HG03159 (cell line): ENCODE measurements at regions not wholly inside any gene's neighbourhood (a gene's known extent, or its start where the extent isn't known, plus 50 kb on each side); places are given as distances from the start of the nearest gene placed in this dataset.
"Not testable (repeated sequence)": the region's sequence is repeated elsewhere in the genome, so short reads cannot be mapped to it uniquely, and the experiment has no call there.

ENCODE experiments used
- ATAC-seq: cut with Tn5 transposase; IDR thresholded peaks from one replicate; pipeline ENCODE4 v1.9.1; 2021; ENCODE audit warnings: mild to moderate bottlenecking, moderate library complexity; ENCODE audit not compliant: unreplicated experiment

DNA sequence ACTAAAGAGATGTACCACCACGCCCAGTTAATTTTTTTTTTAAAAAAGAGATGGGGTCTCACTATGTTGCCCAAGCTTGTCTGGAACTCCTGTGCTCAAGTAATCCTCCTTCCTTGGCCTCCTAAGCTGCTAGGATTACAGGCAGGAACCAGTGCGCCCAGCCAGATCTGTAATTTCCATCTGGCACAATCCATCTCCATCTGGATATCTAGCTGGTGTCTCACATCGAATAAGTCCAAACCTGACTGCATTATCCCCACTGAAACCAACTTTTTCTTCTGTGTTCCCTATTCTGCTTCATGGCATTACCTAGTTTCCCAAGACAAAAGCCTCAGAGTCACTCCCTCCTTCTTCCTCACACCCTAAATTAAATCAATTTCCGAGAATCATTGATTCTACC, 125.8 kb upstream of the TEX13C start:
- no peak for ATAC-seq

DNA sequence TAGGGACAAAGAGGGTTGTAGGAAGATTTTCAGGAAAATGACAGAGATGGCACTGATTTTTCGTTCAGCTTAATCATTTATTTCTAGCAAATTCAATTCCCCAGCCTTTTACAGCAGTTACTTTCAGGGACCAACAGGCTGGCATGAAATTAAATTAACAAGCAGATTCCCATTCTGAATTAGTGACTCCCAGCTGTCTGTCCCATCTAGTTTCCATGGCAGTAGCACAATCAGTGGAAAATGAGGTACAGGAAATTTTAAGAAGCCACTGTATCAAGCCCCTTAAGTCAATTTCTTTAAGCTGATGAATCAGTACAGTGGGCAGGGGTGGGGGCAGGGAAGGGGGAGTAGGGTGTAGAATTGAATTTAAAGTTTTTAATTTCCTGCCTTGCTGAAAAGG, 121.1 kb upstream of the TEX13C start:
- no peak for ATAC-seq

DNA sequence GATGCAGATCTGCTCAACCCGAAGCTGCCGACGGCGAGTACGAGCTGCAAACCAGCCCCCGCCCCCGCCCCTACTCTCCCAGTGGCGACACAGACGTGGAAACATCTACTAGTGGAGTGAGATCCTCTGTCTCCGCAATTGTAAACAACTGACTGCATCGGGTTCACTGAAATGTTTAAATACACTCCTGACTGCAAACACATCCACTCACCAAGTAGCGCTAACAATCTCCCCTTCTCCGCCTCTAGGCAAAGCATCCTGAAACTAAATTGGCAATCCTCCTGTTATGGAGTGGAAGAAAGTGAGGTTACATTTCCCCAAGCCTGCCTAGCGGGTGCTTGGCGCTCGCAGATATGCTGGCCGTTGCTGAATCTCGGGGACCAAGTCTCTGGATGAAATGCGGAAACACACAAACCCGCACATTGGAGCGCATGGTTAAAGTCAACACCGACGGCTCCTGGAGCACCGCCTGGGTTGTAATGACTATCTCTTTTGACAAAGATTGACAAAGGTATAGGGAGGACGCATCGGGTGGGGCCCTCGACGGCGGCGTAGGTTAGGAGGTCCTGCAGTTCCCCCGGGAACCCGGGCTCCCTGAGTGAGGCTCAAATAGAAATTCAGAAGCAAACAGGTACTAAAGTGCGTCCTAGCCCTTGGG, 117.0 kb upstream of the TEX13C start:
- ATAC-seq, result no peak

DNA sequence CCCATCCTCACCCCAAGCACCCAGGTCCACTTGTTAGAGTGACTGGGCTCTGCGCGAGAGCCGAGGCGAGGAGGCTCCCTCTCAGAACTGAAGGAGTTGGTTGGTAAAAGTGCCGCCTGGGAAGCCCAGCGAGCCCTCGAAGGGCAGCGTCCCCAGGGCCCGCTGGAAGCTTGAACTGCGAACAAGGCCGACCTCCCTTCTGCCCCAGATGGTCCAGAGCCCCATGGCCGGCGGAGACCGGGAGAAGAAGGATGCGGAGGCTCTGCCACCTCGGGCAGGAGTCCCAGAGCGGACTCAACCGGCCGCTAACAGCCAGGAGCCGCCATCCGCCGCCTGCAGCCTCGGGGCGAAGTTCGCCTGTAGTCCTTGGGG, 116.3 kb upstream of the TEX13C start:
- no peak for ATAC-seq

DNA sequence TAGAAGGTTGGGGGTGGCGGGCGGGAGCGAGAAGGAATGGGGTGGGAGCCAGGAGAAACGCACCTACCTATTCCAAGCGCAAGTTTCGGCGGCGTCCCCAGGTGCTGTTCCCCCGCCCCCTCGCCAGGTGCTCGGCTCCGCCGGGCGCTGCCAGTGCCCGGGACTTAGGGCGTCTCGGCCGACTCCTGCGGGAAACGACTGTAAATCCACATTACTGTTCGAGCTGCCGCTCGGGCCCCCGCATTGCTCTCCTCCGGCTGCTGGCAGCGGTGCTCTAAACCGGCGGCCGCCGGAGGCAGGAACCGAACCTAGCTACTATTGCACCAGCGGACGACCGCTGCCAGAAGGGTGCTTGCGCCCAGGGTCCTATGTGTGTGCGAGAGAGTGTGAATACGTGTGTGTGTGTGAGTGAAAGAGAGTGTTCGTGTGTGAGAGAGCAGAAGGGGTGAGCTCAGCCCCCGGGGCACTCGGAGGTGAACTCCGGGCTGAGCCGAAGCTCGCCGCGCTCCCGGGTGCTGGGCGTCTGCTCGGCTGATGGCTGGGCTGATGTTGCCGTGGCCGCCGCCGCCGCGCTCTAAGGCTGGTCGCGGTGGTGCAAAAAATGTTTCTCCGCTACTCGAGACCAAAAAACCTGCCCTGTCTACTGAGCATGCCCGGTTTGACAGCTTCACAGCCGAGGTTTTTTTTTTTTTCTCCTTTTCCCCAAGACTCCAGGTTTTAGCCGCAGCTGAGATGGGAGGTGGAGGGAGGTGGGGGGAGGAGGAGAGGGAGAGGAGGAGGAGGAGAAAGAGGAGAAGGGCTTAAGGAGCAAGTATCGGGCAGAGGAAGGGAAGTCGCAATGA, 115.7 kb upstream of the TEX13C start:
- no peak for ATAC-seq

DNA sequence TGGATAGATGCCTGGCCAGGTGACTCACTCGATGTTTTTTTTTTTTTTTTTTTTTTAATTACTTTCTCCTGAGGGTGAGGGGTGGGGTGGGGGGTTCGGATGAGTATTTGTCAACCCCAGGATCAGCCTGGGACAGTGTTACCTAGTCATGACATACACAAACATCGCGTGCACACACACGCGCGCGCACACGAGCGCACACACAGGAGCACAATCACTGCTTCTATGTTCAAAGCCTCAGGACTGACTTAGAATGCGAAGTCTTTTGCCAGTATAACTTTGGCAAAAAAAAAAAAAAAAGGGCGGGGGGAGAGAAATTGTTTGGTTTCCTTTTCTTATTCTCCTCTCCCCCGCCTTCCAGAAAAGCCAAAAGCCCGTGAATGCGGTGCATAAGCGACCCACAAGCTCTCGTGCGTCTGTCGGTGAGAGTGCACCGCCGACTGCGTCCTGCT, 115.0 kb upstream of the TEX13C start:
- no peak for ATAC-seq

DNA sequence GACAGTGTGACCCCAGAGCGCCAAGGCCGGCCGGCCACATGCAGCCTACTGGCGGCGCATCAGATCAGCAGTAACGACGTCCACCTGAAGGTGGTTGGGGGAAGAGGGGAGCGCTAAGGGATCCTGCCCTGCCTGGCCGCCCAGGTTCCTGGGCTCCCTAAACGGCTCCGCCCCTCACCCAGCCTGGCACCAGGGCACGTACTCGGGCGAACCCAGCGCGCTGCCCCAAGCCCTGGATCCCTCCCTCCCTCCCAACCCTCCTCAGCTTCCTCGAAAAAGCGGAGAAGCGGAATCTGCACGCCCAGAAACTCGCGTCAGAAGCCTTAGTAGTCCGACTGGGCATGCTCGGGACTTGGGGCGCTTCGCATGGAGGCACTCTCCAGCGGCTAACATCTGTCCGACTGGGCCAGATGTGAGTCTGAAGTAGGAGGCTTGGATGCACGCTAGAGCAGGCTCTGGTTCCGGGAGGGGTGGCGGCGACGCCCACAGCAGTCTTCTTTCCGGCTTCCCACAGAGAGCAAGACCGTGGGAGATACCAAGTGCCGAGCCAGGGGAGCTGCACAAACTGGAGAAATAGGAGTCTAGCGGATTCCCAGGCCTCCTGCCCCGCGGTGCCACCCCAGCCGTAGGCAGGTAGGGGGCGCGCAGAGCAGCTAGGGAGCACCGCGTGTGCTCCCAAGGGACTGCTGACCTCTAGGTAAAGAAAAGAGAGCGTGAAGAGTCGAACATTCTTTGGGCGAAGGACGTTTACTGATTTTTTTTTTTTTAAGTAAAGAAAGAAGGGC, 114.3 kb upstream of the TEX13C start:
- no peak for ATAC-seq

DNA sequence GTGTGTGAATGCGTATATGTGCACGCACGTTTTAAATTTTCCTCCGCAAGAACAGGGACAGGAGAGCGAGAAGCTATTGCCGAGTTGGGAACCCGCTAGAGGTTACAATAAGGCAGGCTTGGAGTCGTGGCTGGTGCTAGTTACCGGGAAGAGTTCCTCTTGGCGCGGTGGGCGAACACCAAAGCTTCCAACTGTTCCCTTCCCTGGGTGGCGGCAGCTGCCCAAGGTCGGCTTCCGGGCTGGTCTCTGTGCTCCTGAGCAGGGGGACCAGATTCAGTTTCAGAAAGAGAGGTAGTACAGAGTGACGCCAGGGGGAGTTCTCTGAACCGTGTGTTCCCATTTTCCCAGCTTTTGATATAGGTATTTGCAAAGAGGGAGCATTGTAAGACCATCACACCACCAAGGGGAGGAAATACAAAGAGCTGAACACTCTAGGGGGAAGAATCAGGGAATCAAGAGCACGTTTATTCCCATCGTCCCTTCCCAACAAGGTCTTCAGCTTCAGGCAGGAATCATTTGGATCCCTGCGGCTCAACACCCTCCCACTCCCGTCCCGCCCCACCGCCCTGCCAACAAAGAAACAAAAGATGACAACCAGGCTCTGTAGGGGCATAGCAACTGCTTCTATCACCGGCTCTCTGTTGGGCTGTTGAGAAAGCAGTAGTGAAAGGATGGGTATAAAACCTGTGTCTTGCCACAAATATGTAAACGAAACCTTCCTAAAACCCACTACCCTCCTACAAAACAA, 113.6 kb upstream of the TEX13C start:
- ATAC-seq, result no peak

DNA sequence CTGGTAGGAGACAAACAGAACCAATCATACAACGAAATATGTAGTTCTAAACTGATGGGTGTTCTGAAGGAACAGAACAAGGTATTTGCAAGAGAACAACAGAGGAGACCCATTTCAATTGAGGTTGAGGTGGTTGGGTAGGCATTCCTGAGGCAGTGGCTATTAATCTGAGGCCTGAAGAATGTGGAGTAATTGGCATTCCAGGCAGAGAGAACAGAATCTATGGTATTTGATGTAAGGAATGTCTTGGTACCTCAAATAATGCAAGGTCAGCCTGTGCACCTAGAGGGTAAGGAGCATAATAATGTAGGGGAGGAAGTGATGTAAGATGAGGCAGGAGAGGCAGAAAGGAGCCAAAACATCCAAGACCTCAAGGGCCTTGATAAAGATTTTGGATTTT, 109.5 kb upstream of the TEX13C start:
- no peak for ATAC-seq

DNA sequence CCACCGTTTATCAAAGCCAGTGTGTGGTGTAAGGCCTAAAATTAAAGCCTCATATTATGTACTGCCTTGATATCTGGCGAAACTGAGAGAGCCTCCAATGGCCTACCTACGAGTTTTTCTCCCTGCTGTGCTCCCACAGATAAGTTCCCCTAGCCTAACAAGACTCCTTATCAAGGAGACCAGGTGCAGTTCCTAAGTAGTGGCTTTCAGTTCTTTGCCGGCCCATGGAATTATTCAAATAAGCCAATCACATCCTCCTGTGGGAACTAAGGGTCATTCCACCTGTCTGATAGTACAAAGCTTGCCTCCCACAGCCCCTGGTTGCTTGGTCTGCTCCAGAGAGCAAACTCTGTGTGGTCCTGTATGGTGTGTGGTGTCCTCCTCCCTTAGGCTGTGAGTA, 99.8 kb upstream of the TEX13C start:
- no peak for ATAC-seq

DNA sequence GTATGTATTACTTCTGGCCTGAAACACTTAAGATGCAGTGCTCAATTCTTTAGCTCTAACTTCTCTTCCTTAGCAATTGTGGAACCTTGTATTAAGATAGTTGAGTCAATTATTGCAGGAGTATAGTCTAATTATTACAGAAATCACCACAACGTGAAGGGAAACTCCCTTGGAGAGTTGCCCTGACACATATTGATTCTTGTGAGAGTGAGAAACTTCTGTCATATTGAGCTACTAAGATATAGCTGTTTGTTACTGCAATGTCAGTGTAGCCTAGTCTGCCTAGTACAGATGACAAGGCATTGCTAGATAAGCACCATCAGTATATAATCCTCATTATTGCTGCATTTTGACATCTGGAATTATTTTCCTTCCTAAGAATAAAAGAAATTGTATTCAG, 82.7 kb upstream of the TEX13C start:
- ATAC-seq, result no peak

DNA sequence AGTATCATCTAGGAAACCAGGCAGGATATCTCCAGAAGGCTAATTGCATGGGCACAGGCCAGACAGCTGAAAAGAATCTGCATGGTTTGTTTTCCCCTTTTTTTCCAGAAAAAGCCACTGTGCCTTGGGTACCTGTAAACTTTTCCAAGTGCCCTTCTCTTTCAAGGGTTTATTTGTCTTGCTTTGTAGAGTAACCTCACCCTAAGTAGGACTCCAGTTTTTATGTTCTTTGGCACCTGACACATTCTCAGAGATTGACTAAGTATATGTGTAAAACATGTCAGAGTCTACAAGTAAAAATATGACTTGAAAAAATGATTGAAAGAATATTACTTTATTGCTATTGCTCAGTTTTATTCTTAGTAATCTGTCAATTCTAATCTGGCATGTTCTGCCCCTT, 70.7 kb upstream of the TEX13C start:
- no peak for ATAC-seq

DNA sequence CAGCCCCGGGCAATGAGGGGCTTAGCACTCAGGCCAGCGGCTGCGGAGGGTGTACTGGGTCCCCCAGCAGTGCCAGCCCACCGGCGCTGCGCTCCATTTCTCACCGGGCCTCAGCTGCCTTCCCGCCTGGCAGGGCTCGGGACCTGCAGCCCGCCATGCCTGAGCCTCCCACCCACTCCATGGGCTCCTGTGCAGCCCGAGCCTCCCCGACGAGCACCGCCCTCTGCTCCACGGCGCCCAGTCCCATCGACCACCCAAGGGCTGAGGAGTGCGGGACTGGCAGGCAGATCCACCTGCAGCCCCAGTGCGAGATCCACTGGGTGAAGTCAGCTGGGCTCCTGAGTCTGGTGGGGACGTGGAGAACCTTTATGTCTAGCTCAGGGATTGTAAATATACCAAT, 63.9 kb upstream of the TEX13C start:
- ATAC-seq, result not testable (repeated sequence)

DNA sequence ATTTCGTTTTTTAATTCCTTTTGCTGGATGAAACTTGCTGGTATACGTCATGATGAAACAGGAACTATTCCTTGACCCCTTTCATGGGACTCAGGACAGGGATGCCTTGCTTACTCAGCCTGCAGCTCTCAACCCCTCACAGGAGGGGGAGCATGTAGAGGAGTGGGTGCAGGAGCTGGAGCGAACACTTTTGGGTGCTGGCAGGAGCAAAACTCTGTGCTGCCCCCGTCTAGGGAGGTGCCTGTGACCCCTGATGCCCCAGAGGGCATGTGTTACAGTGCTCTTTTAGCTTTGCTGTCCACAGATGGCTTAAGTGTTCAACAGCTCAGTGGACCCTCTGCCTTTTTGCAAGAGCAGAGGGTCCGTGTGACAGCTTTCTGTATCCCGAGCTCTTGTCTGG, 56.8 kb upstream of the TEX13C start:
- ATAC-seq, result no peak

DNA sequence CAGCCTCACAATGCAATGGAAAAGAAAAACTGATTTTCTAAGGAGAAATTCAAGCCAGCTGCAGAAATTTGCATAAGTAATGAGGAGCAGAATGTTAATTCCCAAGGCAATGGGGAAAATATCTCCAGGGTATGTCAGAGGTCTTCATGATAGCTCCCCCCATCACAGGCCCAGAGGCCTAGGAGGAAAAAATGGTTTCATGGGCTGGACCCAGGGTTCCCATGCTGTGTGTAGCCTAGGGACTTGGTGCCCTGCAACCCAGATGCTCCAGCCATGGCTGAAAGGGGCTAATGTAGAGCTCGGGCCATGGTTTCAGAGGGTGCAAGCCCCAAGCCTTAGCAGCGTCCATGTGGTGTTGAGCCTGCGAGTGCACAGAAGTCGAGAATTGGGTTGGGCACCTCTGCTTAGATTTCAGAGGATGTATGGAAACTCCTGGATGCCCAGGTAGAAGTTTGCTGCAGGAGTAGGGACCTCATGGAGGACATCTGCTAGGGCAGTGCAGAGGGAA, 53.5 kb upstream of the TEX13C start:
- no peak for ATAC-seq
